ELR (cell line): ENCODE measurements at regions not wholly inside any gene's neighbourhood (a gene's known extent, or its start where the extent isn't known, plus 50 kb on each side); places are given as distances from the start of the nearest gene placed in this dataset.
"Not testable (repeated sequence)": the region's sequence is repeated elsewhere in the genome, so short reads cannot be mapped to it uniquely, and the experiment has no call there.

Experiments used
- DNase-seq: peaks from one replicate; pipeline ENCODE4 v3.0.0-alpha.2; 2015; ENCODE audit warnings: low read depth

DNA sequence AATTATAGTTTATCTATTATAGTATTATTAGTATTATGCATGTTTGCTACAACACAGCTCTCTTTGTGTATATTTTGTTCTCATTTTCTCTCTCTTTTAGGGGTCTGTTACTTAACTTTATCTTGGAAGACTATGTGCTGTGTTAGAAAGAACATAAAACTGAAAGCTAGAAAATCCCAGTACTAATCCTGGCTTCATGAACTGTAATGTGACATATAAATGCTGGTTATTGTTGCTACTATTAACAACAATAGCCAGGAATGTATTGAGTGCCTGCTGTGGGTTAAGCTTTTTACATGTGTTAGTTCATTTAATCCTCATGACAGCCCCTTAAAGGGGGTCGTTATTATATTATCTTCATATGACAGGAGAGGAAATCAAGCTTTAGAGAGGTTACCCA is 170.0 kb upstream of the DTNBP1 start:
- DNase-seq: no peak

DNA sequence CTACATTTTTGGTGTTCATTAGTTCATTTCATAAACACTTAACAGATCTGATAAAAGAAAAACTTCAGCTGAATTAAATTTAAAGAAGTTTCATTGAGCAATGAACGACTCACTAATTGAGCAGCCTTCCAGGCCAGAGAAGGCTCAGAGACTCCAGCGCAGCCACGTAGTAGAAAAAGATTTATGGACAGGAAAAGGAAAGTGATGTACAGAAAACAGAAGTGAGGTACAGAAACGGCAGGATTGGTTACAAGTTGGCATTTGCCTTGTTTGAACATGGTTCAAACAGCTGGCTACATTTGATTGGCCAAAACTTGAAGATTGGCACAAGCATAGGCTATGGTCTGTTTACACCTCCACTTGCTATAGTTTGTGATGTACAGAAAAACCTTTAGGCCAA is 166.3 kb upstream of the DTNBP1 start:
- no peak for DNase-seq

DNA sequence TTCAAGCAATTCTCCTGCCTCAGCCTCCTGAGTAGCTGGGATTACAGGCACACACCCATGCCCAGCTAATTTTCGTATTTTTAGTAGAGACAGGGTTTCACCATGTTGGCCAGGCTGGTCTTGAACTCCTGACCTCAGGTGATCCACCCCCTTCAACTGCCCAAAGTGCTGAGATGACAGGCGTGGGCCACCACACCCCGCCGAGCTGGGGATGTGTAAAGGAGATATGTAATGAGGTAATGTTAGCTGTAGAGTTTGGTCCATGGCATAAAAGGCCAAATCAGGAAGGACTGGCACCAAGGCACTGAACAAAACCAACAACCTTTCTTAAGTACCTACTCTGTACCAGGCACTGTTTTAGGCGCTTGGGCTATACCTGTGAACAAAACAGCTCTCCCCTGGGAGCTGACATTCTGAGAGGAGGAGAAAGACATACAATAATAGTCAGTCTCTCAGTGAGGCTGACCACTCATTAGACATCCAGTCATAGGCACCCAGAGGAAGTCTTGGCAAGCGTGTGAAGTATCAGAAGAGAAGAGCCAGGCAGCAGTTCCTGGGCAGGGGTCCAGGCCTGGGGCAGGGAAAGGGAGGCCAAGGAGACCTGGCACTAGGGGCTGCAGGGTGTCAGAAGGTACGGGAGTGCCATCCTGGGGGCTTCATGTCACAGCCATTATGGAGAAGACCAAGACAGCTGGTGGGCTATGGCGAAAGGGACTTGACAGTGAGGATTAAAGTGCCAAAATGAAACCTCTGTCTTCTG is 164.8 kb upstream of the DTNBP1 start:
- no peak for DNase-seq

DNA sequence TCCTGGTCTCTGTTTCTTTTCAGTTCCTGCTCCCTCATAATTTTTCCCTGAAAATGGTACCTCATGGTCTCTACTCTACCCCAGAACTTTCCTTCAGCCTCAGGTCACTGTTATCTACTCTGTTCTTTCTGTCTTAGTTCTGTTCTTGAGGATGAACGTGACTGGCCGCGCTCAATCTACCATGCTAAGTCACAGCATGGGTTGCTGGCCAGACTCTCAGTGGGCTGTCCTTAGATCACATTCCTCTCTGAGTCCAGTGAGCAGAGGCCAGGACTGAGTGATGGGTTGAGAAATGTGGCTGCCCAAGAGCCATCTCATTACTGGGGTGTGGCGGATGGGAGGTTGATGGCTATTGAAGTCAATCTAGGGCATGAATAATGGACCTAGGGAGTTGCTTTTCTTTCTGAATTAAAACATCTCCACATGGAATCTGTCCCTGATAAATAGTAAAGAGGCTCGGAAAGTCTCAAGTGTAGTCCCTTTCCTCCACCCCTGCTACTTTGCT is 164.0 kb upstream of the DTNBP1 start:
- no peak for DNase-seq

DNA sequence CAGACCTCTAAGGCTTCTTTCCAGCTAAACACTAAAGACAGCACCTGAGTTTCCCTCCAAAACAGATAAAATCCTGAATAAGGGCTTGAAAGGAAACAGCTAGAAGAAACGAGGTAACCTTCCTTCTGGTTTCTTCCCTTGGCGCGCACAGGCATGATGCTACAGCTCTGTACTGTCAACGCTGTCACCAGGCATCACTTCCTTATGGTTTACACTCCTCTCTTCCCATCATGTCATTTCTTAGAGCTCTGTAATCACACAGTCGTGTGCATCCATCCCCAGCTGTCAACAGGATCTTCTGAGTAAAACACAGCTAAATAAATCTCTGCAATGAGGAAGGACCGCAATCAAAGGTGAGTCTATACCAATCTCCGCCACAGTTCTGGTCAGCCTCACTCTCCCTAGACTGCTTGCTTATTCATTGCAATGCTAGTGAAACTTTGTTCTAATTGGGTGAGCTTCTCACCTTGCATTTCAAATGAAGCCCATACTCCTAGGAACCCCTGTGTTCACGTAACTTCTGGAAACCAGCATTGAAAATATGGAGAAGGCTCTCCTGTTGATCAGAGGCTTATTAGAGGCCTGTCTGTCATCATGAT is 162.6 kb upstream of the DTNBP1 start:
- no peak for DNase-seq

DNA sequence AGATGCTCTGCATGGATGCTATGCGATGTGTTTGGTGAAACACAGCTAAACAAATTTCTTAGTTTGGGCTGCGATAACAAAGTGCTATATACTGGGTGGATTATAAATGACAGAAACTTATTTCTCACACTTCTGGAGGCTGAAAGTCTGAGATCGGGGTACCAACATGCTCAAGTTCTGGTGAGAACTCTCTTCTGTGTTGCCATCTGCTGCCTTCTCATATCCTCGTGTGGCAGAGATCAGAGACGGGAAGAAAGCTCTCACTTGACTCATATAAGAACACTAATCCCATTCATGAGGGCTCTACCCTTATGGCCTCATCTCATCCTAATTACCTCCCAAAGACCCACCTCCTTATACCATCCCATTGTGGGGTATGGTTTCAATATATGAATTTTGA is 162.0 kb upstream of the DTNBP1 start:
- no peak for DNase-seq

DNA sequence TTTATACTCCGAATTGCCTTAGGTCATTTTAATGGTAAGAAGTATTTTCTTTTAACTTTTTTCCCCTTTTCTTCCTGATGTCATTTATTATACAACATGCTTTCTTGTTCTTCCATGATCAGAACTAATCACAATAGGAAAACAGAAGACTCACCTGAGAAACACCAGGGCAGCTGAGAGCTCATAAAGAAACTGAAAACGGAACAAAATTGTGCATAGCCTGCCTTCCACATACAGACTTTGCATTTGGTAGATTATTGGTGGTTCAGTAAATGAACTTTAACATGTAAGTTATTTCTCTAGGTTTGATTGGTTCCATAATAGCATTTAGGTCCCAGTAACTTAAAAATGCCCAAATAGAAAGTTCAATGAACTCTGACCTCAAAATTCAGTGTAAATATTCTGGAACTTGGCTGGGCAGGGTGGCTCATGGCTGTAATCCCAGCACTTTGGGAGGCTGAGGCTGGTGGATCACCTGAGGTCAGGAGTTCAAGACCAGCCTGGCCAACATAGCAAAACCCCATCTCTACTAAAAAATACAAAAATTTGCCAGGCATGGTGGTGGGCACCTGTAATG is 161.1 kb upstream of the DTNBP1 start:
- DNase-seq: no peak

DNA sequence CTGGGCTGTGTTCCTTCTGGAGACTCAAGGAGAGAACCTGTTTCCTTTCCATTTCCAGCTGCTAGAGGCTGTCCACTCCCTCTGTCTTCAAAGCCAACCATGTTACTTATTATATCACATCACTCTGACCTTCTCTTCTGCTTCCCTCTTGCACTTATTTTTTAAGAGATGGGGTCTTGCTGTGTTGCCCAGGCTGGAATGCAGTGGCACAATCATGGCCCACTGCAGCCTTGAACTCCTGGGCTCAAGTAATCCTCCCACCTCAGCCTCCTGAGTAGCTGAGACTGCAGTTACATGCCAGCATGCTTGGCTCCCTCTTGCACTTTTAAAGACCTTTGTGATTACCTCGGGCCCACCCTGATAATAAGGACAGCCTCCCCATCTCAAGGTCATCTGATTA is 160.0 kb upstream of the DTNBP1 start:
- no peak for DNase-seq

DNA sequence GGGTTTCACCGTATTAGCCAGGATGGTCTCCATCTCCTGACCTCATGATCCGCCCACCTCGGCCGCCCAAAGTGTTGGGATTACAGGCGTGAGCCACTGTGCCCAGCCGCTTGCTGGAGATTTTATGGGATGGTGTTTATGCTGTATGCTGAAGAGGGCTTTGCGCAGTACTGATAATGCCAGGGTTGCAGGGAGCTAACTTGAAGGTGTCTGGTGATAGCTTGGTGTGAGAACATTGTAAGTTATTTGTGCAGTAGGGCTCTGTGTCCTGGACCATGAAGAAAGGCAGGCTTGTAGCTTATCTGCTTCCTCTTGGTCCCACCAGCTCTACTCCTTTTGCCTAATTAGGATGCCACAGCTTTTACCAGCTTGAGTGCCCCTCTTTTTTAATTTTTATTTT is 157.0 kb upstream of the DTNBP1 start:
- no peak for DNase-seq

DNA sequence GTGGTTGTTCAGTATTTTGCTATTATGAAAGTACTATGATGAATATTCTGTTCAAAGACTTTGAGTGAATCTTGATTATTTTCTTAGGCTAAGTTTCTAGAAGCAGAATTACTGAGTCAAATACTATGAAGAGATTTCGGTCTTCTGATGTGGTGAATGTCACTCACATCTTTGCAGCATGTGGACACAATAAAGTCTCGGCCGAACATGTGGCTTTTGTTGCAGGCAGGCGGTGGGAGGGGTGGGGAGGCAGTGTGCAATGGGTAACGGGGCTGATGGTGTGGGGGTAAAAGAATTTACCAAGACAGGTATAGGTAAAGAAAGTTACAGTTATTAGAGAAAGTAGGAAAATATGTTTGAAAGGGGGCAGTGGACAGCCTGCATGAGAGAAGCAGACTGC is 156.4 kb upstream of the DTNBP1 start:
- no peak for DNase-seq

DNA sequence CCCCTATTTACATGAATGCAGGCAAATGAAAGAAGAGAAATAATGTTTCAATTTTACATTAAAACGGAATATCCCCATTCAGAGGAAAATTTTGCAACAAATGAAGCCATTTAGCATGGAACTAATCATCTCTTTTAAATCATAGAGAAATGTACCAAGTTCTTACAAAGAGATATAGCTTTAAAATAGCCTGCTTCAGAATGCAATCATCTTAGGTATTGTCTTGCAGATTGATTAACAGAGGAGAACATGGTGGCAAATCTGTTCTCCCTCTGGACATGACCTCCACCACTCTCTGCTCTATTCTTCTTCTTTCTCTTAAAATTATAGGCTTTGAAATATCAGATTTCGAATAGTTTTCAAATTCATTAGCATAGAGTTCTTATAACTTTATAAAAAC is 155.7 kb upstream of the DTNBP1 start:
- DNase-seq: no peak

DNA sequence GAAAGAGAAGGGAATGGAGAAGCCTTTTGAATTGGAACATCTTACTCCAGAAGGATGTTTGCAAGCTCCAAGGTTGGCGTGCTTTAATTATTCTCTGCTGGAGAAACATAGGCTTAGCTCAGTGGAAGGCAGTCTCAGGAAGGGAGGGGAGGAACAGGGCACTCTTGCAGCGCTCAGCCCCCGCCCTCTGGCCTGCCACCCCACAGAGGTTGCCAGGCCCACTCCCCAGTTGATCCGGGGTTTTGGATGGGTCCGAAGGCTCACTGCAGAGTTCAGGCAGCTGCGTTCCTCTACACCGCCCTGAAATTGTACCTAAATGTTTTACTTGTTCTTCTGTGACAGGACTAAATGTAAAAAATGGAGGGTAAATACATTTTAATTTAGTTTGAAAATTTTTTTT is 155.2 kb upstream of the DTNBP1 start:
- DNase-seq: no peak

DNA sequence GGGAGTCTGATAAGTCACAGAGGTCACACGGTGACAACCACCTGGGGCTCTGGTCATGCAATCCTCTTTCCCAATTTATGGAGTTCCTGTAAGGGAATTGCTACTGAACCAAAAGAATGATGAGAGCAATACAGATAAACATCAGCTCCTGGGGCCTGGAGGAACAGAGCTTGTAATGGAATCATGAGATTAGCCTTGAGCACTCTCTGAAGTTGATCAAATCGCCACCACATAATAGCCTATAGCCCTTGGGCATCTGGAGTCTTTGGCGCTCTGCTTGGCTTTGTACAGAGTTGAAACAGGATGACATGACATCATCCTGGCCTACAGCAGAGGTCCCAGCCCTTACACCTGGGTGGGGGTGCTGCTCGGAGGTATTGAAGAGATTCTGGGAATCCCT is 154.3 kb upstream of the DTNBP1 start:
- DNase-seq: no peak

DNA sequence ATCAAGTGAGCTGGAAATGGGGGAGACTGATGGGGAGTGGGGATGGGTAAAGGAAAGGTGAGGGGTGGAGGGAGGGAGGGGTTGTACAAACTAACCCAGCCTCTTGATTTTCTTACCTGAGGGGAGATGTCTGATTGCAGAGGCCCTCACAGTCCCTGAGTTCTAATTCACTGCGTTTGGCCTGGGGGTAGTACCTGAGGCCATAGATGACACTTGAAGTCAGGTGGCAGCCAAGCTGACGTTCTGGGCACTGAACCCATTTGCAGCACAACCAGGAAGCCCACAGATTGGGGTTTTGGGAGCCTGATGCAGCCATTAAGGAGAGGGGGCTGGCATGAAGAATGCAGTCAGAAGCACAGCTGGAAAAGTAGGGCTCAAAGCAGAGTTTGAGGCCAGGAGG is 153.8 kb upstream of the DTNBP1 start:
- no peak for DNase-seq

DNA sequence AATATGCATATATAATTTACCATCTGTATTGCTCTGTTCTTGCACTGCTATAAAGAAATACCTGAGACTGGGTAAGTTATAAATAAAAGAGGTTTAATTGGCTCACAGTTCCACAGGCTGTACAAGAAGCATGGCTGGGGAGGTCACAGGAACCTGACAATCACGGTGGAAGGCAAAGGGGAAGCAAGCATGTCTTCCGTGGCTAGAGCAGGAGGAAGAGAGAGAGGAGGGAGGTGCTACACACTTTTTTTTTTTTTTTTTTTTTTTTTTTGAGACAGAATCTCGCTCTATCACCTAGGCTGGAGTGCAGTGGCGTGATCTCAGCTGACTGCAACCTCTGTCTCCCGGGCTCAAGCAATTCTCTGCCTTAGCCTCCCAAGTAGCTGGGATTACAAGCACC is 150.9 kb upstream of the DTNBP1 start:
- DNase-seq: not testable (repeated sequence)

DNA sequence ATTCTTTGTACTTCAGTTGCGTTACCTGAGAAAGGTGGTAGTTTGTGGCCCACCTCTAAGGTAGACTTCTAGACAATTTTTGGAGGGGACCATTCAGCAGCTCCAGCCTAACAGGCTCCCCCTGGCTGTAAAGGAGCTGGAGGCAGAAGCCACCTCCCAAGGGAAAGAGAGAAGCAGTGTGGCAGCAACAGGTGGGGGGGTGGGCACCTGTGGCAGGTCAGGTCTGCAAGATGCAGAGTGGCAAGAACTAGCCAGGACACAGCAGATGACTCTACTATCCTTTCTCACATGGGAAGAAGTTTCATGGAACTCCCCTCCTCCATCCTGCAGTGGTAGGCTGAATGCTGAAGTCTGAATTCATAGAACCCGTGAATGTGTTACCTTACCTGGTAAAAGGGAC is 148.3 kb upstream of the DTNBP1 start:
- no peak for DNase-seq

DNA sequence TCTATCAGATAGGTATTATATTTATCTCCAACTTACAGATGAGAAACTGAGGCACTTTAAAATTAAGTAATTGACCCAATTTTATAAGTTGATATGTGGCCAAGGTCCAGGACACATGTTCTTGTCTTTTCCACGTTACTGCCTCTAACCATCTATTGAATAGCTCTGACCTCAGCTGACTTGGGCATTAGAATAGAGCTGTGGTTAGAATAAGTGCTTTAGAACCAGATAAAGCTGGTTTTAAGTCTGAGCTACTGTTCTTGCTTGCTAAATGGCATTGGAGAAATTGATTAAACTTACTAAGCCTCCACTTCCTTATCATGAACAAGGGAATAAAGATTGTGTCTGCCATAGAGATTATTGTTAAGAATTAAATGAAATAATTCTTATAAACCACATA is 147.8 kb upstream of the DTNBP1 start:
- no peak for DNase-seq

DNA sequence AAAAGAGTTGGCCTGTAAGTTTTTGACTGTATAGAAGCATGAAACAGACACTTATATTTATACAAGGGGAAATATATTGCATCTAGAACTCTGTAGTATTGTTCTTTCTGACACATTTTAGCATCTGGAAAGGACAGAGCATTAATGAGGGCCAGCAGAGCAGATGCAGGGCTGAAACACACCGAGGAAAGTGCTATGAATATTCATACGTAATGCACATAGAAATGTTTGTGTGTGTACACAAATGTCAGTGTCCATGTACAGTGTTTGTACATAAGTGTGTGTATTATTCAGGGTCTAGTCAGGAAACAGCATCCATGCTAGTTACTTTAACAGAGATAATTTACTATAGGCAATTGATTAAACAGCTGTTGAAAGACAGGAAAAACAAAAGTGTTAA is 146.5 kb upstream of the DTNBP1 start:
- no peak for DNase-seq

DNA sequence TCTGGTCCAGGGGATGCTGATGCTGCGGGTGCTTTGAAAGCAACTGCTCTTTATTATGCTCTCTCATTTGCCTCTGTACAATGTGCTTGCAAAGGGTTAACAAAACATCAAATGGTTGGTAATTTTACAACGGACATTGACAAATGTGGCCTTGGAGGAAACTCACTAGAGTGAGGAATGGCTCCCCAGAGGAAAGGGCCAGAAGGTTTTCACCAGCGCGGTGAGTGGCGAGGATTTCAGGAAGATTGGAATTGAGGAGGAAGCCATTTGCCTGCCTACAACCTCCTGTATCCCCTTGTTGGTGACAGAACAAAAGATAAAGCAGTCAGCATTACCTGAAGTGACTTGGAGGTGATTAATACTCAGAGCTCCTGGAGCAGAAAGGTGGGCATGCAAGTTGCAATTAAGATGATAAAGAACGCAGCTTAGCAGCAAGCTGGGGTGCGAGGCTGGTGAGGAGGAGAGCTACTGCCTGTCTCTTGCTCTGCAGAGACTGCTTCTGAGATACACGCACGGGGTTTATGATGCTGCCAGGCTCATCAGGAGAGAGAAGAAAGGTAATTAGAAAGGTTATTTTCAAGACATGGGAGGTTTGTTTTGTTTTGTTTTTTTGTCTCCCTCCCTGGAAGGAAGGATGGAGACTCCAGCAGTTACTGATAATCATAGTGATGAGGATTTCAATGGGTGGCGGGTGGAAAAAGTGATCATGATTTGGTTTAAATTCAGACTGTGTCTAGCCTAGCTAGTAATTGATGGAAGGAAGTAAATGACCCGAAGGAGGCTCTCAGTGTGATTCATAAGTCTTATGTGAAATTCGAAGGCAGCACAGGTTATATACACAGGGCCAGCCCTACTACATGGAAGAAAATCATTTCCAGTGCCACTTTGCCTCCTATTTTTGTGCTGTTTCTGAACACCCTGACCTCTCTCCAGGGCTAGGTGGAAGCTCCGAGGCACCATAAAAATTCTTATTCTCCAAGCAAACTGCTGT is 141.6 kb upstream of the DTNBP1 start:
- no peak for DNase-seq

DNA sequence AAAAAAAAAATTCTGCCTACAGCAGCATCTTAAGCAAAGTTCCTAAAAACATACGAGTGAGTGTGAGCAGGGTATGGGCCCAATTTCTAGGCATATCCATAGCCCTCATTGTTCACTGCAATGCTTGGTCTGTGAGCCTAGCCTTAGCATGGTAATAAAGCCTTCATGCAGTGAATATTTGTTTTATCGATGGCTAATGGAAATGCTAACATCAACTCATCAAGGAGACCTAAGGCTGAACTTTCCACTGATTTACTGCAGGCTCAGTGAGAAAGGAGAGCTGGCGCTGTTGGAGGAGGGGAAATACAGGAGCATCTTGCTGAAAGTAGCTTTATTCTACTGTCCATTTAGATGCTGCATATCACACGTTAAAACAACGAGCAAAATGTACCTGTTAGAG is 139.6 kb upstream of the DTNBP1 start:
- DNase-seq: no peak

DNA sequence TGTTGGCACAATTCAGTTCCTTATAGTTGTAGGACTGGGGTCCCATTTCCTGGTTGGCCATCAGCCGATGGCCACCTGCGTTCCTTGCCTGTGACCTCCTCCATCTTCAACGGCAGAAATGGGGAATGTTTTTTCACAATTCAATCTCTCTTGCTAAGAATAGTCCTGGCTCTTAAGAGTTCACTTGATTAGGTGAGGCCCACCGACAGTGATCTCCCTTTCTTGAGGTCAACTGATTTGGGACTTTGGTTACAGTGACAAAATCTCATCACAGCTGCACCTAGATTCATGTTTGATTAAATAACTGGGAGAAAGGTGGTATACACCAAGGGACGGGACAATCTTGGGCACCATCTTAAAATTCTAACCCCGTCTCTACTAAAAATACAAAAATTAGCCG is 139.1 kb upstream of the DTNBP1 start:
- no peak for DNase-seq

DNA sequence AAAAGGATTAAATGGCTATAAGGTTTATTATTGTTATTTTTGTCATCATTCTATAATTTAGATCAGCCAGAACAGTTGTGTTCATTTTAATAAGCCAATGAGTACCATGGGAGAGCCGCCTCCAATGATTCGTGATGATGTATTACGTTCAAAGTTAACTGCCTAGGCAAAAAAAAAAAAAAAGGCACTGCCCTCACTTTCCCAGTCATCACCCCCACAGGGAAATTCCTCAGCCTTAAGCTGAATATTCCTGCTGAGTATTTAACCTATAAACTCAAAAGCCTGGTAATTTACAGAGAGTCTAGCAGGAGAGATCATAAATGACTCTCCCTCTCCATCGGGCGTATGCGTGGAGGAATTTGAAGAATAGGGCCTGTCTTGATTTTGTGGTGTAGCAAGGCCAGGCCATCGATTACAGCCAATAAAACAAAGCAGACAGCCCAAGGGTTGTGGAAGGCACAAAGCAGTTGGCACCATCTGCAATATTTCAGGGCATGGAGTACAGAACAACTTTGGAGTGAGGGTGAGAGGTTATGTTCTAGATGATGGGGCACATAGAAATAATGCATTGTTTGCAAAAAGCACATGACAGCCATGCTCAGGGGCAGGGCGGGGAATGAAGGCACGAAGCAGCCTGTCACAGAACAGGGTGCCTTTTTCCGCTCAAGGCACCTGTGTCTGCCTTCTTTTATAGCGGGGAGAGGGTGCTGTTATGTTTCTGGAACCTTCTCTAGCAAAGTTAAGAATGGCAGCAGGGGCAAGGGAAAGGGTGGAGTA is 138.2 kb upstream of the DTNBP1 start:
- DNase-seq: peak; percentile 43
